GM19463 (cell line): ENCODE measurements at regions not wholly inside any gene's neighbourhood (a gene's known extent, or its start where the extent isn't known, plus 50 kb on each side); places are given as distances from the start of the nearest gene placed in this dataset.

Experiments
- ATAC-seq: cut with Tn5 transposase; IDR thresholded peaks from one replicate; pipeline ENCODE4 v1.9.1; 2021; ENCODE audit warnings: mild to moderate bottlenecking, moderate library complexity; ENCODE audit not compliant: unreplicated experiment

DNA sequence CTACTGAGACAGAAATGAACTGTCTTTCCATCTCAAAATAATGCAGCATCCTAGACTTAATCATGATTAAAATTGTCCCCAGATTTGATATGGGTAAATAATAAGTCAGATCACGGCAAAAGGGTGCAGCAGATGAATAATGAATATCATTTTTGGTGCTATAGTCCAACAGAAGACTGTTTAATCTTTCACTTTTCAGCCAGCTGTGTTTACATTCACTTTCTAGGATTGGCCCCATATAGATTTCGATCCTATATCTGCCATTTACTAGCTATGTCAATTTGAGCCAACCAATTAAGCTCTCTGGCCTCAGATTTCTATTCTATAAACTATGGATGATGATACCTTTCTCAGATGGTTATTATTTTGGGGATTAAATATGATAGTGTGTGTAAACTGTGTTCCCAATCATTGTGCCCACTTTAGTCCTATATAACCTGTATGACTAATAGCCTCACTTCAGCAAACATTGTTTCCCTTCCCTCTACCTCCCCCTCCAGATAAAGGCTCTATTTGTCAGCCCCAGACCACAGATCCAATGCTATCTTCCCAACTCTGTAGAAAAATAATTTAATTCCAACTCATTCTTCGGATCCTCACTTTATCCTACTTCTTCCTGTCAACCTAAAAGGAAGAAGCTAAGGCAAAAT lies 53.6 kb upstream of the NT5E start:
- ATAC-seq: no peak

DNA sequence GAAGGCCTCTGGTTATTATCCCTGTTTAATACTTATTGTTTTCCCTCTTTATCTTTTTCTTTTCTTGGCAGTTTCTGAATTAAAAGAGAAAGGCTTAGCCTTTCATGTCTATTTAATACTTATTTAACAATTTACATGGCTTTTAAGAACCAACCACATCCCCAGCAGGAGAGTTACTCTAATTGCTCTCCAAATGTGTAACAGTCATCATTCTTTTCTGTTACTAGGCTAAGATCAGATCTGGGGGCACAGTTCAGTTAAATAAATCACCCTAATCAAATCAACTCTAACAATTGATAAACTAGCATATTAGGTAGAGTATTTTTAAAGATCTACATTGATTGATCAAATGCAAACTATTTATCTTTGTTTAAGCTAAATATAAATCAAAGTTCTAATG lies 54.1 kb upstream of the NT5E start:
- no peak for ATAC-seq

DNA sequence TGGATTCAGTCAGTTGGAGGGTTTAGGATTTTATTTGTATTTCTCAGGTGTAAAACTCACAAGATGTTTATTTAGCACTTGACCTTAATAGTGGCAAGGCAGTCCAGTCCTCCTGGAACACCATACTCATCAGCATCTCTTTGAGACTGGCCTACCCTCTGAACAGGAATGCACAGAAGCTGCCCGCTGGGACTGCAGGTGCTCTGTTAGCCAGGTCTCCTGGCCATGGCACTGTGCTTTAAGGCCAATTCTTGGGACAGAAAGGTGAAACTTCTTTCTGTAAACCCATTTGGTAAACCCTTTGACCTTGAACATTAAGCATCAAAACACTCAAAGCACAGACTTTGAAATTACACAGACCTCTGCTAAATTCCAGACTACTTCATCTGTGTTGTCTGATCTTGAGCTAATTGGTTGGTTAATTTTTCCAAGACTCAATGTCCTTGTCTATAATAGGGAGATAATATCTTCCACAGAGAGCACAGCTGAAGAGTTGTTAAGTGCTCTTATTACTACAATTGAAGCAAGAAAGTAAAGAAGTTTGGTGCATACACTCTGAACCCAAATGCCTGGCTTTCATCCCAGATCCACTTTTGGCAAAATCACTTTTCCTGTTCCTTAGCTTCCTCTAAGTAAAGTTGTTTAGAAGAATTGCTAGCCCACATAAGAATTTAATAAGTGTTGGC lies 54.9 kb upstream of the NT5E start:
- ATAC-seq: no peak

DNA sequence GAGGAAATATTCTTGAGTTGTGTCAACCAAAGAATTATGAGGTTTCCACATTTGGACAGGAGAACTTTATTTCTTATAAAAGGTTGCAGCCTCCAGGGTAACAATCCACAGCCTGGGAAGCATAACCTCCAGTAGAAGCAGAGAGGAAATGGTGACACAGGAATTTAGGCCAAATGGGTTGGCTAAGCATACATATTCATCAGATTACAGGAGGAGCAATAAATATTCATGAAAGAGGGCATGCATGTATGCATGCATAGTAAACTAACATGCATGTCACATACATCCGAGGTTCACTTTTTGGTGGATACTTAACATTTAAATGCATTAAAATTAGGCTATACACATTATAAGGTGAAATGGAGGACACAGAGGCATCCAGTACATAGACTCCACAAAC lies 55.7 kb upstream of the NT5E start:
- ATAC-seq: no peak

DNA sequence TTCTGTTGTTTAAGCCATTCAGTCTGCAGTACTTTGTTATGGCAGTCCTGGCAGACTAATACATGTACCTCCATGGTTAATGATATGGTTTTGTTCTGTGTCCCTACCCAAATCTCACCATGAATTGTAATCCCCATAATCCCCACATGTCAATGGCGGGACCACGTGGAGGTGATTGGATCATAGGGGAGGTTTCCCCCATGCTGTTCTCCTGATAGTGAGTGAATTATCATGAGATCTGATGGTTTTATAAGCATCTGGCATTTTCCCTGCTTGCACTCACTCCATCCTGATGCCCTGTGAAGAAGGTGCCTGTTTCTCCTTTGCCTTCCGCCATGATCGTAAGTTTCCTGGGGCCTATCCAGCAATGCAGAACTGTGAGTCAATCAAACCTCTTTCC lies 57.5 kb upstream of the NT5E start:
- ATAC-seq: no peak

DNA sequence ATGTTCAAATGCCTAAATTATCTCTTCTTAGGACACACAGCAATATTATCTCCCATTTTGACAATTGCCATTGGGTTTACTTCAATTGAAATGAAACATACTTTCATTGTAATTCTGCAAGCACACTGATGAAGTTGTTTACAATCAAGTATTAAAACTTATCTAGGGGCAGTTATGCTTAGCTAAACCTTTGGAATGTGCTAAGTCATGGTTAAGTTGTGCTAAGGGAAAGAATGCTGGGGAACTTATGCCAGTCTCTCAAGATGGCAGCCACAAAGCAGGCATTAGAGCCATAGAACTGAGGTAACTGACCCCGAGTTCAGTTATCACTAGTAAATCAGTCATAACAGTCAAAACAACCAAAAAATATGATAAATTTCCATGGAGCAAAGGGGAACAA lies 59.1 kb upstream of the NT5E start:
- ATAC-seq: no peak

DNA sequence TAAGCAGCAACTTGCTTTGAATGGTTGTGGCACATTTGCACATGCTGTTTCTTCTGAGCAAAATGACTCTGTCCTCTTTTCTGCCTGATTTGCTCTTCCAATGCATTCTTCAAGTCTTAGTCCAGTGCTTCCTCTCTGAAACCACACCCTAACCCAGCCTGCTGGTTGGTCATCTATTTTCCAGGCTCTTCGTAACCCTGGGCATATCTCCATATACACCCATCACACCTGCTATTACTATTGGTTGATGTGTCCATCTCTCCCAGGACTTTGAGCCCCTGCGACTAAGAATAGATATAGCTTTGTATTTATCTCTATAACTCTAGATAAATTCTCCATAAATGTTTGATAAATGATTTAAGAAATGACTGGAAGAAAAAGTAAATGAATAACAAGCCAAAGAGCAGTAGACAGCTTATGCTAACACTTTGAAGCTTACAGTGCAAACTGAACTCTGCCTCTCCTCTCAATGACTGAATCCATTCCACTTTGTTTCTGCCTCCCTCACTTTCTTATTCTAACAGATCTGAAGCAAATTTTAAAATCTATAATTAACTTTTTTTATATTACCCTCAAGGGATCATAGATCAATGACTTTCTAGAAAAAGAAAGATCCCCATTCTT lies 59.7 kb upstream of the NT5E start:
- no peak for ATAC-seq

DNA sequence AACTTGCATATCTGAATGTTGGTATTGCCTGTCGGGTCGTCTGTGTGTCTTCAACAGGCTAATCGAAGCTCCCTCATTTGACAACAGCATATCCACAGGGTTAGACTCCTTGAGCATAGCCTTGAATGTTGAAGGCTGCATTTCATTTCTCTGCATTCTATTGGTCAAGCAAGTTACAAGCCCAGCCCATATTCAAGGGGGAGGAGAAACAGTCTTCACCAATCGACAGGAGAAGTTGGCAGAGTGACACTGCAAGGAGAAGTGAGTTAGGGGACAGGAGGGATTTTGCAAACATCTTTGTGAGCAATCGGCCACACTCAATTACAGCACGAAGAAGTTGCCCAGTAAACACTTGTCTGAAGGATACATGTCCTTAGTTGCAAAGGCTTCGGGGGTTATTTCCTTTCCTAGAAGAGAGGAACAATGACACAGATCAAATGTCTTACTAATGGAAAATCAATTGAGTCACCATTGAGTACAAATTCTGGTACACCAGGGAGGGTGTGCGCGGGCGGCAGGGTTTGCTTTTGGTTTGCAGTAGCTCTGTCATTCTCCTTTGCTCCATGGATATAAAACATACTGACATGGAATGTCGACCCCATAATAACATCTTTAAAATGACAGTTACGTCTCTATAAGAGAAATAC lies 60.6 kb upstream of the NT5E start:
- ATAC-seq: no peak

DNA sequence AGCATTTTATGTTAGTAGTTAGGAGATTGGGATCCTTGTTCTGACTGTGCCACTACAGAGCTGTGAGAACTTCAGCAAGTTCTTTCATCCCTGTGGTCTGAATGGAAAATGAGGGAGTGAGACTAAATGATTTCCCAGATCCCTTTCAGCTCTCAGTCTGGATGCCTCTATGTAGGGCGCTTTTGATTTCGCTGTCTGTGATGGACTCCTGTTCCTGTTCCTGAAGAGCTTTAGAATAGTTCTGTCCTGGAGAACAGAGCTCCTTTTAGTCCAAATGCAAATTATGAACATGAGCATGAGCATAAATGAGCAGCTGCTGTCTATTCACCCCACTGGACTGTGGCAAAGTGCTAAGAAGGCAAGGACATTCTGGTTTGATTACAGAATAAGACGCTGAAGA lies 61.4 kb upstream of the NT5E start:
- no peak for ATAC-seq

DNA sequence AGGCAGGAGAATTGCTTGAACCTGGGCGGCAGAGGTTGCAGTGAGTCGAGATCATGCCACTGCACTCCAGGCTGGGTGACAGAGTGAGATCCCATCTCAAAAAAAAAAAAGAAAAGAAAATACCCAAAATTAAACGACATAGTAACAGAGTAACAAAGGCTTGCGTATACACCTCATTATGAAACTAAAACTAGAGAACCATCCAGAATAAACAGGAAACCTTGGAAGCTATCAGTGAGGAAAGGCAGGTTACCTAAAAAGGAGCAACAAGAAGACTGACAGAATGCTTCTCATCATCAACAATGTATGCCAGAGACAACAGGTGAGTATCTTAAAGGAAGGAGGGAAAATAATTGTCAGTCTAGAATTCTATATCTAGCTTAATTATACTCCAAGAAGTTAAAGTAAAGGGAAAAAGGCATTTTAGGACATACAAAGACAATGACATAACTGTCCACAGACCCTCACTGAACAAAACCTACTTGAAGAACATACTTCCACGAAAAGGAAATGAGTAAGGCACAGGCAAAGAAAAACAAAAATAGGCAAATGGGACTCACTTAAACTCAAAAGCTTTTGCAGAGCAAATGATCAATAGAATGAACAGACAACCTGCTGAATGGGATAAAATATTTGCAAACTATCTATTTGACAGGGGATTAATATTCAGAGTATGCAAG lies 64.1 kb upstream of the NT5E start:
- ATAC-seq: no peak

DNA sequence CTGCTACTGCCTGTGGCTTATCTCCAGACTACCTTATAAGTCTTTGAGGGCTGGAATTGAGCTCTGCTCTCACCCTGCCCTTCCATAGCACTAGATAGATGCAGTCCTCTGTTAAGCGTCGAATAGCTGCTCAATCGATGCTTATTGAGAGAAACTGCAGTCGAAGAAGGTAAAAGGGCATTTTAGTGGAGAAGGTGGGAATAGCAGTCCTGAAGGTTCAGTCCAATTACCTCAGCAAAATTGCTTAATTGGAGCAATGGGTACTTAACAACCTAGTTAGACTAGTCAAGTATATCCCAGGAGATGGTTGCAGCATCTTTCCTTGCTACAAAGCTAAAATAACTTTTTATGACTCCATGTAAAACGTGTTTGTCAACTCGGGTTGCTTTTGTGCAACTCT lies 66.8 kb upstream of the NT5E start:
- ATAC-seq: no peak

DNA sequence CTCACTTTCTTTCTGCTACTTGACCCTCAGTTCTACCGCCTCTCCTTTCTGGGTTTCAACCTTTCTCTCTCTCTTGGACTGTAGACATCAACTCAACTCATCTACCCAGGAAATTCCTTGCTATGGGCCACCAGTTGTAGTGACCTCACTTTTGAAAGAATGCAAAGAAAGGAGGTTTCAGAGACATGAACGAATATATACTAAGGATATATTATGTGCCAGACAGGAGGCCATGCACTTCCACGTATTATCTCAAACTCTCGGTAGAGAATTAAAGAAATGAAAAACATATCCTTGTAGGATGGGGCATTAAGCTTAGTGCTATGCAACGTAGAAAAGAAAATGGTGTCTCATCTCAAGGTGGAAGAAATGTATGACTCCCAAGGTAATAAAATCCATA lies 67.3 kb upstream of the NT5E start:
- no peak for ATAC-seq

DNA sequence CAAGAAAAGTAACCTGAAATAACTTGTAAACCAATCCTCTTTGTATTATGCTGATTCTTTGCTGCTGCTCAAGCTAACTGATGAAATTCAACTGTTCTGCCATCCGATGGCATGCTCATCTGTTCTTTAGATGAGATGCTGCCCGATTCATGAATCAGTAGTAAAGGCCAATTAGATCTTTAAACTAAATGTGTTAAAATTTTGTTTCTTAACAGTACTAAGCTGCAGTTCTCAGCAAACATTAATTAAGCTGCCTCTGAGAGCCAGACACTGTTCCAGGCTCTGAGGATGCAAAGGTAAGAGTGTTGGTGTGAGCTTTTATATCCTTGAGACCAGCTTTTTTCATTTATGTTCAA lies 77.0 kb upstream of the NT5E start:
- ATAC-seq: no peak

DNA sequence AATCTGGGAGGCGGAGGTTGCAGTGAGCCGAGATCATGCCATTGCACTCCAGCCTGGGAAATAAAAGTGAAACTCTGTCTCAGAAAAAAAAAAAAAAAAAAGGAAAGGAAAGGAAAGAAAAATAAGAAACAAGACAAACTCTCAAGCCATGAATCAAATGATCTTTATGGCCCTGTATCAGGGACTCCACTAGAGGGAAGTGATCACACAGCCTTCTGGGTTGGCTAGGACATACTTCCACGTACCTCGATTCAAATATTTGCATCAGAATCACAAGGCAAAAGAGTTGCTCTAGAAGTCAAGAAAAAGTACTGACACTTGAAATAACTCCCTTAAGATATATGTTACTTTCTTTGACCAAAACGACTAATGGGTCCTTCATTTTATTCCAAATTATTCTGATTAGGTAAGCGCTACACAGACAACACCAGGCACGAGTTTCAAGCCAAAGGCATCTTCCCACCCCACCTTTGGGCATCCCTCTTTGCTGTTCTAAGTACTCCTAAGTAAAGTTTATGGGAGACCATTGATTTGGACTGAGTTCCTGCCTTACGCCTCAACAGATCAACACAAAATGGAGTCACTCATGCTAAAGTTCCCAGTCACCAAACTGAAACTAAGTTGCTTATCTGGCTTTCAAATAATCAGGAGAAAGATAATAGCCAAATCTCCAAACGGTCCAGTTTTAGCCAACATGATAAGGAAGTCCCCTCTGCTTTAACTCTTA lies 77.5 kb upstream of the NT5E start:
- ATAC-seq: no peak

DNA sequence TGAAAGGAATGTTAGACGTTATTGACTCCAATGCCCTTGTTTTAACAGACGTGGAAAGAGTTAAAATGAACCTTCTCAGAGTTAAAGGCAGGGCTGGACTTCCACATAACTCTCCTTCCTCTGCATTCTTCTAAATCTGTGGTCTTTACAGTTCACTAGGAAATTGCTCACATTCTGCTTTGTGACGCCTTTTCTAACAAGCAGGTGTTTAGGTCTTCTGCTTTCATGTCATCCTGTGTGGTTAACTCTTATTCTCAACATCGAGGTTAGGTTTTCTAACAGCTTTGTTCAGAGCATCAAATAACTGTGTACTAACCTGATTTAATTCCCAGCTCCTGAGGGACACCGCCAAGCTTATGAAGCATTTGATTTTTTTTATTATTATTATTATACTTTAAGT lies 81.3 kb upstream of the NT5E start:
- no peak for ATAC-seq

DNA sequence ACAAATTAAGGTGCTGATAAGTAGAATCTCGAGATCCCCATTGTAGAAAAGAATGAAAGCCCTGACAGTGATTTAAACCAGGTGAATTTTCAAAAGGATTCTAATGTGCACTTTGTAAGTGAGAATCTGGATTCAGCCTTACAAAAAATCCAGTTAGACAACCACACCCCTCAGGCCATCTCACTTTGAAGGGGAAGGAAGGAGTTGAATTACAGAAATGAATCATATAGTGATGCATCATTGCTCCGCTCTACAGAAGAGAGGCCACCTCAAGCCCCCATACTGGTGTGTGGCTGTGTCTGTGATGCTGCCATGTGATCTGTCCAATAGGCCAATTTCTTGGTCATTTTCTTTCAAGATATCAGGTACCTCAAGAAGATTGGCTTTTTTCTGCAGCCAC lies 85.5 kb upstream of the NT5E start:
- peak; percentile 43 for ATAC-seq

DNA sequence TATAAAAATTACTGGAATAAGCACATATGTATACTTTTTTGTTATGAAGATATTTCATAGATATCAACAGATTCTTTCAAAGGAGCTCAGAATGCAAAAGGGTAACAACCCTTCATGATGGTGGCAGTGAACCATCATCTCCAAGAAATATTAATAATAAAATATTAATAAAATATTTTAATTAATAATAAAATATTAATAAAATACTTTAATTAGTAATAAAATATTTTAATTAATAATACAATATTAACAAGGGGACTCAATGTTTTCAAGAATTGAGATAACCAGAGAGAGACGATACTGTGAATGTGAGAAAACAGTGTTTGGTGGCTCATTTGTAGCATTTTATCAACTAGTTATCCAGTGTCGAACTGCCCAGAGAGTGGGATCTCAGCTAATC lies 86.0 kb upstream of the NT5E start:
- ATAC-seq: no peak

DNA sequence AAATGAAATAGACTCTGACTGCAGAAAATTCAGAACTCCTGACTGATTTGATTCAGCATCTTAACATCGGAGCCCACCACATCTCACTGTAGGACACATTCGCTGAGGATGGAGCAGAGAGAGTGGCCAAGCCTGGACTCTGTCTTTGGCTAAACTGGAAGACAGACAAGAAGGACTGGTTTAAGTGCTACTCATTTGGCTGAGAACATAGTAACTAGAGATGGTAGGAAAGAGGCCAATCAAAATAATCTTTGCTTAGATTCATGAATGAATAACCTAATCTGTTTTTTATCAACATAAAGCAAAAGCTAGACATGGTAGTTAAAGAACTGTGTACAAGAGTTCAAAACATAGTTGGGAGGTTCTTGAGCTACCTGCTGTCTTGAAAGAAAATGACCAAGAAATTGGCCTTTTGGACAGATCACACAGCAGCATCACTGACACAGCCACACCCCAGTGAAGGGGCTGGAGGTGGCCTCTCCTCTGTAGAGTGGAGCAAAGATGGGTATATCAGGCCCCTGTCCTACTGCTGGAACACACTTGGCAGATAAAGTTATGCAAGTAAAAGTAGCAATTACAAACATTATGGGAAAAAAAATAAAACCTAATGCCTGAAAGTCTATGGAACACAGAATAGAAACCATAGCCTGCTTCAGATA lies 87.1 kb upstream of the NT5E start:
- ATAC-seq: no peak

DNA sequence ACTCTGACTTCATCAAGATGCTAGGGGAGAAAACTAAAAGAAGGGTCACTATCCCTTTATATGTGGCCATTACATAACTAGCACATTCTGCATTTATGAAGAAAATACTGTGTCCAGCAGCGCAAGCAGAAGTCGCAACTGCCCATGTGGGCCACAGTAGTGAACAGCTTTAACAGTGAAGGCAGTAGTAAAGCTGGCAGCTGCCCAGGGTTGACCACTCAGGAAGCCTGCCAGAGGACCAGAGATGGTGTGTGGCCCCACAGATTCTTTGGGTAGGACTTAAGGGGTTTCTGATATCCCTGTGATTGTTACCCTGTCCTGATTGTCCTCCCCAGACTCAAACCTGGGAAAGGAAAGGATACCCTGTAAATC lies 88.3 kb upstream of the NT5E start:
- no peak for ATAC-seq

DNA sequence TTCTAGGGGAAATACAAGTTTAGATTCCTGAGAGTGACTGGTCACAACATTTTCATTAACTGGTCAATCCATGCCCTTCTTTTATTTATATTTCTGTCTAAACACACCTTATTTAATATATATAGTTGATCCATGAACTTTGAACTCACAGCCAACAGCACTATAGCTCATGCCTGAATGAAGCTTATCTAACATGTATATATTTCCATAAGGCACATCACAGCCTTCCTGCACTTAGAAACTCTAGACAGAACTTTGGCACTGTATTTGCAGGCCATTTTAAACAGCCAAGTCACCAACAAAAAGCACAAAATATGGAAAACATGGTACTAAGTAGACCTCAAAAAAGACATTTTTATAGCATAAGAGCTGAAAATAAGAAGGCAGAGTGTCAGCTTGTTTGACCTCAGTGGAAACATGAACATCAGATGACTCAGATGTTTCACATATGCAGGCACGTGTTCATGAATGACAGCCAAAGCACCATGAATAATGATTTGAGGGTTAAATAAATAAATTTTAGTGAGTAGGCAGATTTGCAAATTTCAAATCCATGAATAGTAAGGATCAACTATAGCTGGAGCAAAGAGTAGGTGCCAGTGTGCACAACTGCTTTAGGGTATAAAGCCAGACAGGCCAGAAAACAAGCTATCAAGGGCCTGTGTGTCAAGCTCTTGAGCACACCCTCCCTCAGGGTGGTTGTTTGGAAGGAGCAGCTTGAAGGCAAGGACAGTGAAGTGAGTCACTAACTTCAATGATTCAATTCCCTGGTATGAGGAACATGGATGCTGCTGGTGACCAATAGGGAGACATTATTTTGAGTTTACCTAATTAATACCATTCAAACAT lies 88.9 kb upstream of the NT5E start:
- ATAC-seq: peak; percentile 57
